Activated CD4-positive, alpha-beta T cell treated with anti-CD3 and anti-CD28 coated beads for 48 hours (primary cell): ENCODE measurements at regions not wholly inside any gene's neighbourhood (a gene's known extent, or its start where the extent isn't known, plus 50 kb on each side); places are given as distances from the start of the nearest gene placed in this dataset.
"Not testable (repeated sequence)": the region's sequence is repeated elsewhere in the genome, so short reads cannot be mapped to it uniquely, and the experiment has no call there.

Experiments used
- DNase-seq: peaks from one replicate; pipeline ENCODE4 v3.0.0-alpha.2; 2020

GRCh38 chr2:57185568-57185967 lies 861.0 kb upstream of the VRK2 start:
- DNase-seq = no peak

- DNase-seq = no peak
These were observed 856.6 kb upstream of the VRK2 start for GRCh38 chr2:57190007-57190406.

DNA sequence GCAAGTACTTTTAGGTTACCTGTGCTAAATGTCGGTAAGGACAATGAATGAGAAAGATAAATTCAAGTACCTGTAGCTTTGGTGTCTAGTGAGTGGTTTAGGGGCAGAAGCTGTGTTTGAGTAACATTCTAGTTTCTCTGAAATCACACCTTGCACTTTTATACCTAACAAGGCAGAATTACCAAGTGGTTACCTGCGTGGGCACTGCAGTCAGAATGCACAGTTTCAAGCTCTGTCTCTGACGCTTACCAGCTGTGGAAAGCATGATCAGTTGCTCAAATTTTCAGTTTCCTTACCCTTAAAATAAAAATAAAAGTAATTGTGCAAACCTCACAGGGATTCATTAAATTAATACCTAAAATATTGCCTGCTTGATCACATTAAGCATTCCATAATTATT lies 846.9 kb upstream of the VRK2 start:
- DNase-seq = no peak

DNA sequence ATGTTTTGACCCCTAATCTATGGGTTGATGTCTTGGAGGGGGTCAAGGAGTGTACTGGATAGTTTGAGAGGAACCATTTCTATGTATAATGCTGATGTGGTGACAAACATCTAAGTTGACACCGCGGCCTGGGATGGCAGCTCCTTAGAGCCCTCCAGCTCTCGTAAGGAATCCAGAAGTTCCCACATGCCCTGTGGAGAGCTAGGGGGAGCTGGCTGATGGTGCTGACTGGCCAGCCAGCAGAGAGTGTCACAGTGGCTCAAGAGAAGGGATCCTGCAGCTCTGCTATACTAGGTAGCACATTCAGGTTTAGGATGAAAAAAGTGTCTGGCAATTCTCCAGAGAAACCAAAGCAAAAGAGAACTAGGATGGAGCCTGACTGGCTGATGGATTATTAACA lies 842.2 kb upstream of the VRK2 start:
- no peak for DNase-seq

- DNase-seq = no peak
These were observed 841.4 kb upstream of the VRK2 start for GRCh38 chr2:57205241-57205640.

DNA sequence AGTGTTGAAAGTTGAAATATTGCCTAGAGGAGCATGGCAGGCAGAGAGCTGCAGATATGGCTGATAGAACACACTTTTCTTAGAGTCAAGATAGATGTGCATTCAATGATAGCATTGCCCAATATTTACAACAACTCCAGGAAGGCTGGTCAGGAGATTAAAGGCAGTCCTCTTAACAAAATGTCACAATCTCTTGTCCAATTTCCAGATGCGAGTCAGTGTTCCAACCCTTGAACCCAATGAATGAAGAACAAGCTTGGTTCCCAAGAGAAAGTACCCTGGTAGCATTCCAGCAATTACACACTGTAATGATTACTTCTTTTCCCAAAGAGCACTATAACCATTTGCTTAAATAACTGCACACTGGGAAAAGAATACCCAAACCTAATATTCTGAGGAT lies 839.4 kb upstream of the VRK2 start:
- no peak for DNase-seq

DNA sequence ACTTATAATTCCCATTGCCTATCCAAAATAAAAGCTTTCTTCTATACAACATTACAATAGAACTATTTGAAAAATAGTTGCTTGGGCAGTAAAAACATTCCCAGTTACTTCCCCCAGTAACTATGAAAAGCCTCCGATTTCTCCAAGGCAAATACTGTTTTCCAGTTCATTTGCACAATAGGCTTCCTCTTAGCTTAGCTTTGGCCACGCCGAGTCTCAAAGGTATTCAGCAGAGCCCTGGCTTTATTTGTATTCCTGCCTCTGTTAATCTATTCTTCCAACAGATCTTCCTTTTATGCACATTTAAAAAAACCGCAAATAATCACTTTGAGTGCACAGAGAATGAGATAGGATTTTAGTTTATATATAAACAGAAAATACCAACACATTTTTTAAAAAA lies 836.8 kb upstream of the VRK2 start:
- no peak for DNase-seq

DNA sequence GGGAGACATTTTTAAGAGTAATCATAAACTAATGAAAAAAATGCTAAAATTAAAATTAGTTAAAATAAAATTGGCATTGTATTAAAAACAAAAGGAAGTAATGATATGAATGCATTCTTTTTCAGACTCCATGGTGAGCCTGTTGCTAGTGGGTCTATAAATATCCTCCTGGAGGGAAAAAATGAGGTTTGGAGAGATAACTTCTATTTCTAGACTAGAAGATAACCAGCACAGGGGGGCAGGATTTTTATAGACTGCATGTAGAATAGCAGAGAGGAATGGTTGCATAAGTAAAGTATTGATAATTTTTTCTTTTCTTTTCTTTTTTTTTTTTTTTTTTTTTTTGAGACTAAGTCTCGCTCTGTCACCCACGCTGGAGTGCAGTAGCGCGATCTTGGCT lies 835.8 kb upstream of the VRK2 start:
- no peak for DNase-seq

GRCh38 chr2:57217013-57217412 lies 829.6 kb upstream of the VRK2 start:
- DNase-seq = no peak

- DNase-seq = no peak
These were observed 828.4 kb upstream of the VRK2 start for GRCh38 chr2:57218206-57218605.

DNA sequence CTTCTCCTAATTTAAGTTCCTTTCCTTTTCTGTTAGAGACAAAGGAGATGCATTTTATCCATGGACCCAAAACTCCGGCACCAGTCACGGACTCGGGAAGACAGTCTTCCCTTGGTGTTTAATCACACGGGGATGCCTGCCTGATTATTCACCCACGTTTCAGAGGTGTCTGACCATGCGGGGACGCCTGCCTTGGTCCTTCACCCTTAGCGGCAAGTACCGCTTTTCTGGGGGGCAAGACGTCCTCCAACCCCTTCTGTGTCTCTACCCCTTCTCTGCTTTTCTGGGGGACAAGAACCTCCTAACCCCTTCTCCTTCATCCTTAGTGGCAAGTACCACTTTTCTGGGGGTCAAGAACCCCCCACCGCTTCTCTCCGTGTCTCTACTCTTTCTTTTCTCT lies 816.9 kb upstream of the VRK2 start:
- peak; percentile 3 for DNase-seq

- not testable (repeated sequence) for DNase-seq
These were observed 814.3 kb upstream of the VRK2 start for GRCh38 chr2:57232341-57232740.

DNA sequence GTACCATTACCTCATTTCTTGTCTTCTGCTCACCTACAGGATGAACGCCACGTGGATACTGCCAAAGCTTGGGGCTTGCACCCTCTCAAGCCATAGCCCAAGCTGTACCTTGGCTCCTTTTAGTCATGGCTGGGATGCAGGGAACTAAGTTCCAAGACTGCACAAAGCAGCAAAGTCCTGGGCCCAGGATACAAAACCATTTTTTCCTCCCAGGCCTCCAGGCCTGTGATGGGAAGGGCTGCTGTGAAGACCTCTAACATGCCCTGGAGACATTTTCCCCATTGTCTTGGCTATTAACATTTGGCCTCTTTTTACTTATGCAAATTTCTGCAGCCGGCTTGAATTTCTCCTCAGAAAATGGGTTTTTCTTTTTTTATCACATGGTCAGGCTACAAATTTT lies 795.1 kb upstream of the VRK2 start:
- not testable (repeated sequence) for DNase-seq

GRCh38 chr2:57276408-57276807 lies 770.2 kb upstream of the VRK2 start:
- not testable (repeated sequence) for DNase-seq

DNA sequence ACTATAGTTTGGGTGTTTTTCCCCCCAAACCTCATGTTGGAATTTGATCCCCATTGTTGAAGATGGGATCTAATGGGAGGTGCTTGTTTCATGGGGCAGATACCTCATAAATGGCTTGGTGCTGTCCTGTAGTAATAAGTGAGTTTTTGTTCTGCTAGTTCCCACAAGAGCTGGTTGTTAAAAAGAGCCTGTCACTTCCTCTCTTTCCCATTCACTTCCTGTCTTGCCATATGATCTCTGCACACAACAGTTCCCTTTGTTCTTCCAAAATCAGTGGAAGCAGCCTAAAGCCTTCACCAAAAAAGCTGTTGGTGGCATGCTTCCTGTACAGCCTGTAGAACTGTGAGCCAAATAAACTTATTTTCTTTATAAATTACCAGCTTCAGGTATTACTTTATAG lies 768.2 kb upstream of the VRK2 start:
- DNase-seq = no peak

DNA sequence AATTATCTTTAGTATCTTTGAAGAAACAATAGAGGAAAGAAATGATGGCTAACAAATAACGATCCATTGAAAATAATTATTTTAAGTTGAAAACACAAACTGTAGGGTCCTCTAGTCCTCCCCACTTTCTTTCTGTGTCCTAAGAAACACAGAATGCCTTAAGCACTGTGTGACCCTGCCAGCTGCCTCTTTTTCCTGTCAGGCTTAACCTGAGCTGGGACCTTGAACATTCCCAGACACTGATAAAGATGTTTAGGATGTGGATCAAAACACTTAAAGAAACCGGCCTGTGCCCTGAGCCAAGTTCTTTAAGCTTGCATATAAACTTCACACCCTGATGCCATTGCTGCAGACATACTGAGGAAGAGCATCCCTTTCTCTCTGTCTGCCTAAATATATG lies 755.4 kb upstream of the VRK2 start:
- no peak for DNase-seq

- DNase-seq = no peak
These were observed 749.6 kb upstream of the VRK2 start for GRCh38 chr2:57296795-57297517.

GRCh38 chr2:57313678-57314077 lies 732.9 kb upstream of the VRK2 start:
- no peak for DNase-seq

DNA sequence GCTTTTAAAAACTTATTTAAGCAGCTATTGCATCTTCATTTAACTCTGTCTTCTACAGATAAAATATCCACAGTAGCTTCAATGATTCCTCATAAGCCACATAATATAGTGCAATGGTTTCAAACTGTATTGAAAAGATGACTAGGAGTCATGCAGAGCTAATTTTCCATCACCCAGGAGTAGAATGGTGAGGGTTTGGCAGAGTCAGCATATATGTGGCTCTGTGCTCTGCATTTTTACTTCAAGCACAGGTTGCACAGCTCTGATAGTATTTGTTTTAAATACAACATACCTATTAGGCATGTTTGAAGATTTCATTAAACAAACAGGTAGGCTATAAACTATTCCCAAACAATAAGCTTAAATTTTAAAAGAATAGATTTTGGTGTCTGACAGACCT lies 731.9 kb upstream of the VRK2 start:
- DNase-seq = no peak

DNA sequence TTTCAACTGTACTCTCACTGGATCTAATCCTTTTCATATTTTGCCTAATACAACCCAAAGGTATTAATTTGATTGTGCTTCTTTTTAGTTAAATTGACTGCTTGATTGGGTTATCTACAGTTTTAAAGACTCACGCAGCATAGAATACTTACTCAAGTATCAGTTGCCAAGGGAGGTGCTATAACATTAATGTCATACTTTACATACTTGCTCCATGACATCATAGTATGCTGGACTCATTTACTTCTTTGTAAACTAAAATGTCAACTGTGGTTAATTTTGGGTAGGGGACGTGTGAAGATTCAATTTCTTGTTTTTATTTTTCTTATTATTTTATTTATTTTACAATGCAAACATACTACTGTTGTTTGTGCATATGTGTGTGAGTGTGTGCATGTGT lies 716.2 kb upstream of the VRK2 start:
- DNase-seq = no peak

- no peak for DNase-seq
These were observed 713.4 kb upstream of the VRK2 start for GRCh38 chr2:57333221-57333620.

DNA sequence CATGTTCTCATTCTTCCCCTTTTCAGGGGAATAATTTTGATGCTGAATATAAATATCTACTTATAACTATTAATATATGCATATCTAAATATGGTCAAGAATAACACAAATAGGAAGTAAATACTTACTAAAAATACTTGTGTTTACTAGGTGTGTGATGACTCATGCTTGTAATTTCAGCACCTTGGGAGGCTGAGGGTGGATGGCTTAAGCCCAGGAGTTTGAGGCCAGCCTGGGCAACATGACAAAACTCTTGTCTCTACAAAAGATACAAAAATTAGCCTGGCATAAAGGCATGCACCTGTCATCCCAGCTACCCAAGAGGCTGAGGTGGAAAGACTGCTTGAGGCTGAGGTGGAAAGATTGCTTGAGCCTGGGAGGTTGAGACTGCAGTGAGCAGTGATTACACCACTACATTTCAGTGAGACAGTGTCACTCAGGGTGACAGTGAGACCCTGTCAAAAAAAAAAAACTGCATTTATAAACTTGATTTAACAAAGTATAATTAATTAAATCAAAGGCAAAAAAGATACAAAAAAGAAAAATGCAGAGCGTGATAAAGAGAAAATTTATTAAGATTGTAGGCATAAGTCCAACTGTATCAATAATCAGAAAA lies 703.1 kb upstream of the VRK2 start:
- DNase-seq = no peak

DNA sequence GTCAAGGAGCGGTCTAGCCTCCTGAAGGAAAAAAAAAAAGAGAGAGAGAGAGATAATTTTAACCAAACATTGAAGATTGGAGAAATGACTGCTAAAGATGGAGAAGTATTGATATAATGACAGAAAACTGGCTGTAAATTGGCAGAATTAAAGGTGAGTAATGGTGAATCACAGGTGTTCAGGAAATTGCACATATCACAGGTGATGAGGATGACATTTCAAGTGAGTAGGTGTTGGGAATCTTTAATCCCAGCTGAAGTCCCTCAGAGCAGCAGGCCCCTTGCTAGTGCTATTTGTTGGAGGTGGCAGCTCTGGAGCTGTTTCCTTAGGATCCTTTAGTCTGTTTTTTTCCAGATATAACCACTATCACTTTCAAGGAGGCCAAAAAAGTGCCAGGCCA lies 678.4 kb upstream of the VRK2 start:
- DNase-seq = no peak

- no peak for DNase-seq
These were observed 675.6 kb upstream of the VRK2 start for GRCh38 chr2:57370882-57371585.
